Trophoblast cell (in vitro differentiated cells and primary cell): ENCODE measurements at regions not wholly inside any gene's neighbourhood (a gene's known extent, or its start where the extent isn't known, plus 50 kb on each side); places are given as distances from the start of the nearest gene placed in this dataset.

ENCODE experiments used
- DNase-seq, 2 donors: peaks; one replicate each; pipeline ENCODE4 v3.0.0-alpha.2; 2016
- H2AFZ ChIP-seq: 2 replicates; pipeline ENCODE4 v1.6.1; 2013; ENCODE audit warnings: low read length, moderate library complexity, mild to moderate bottlenecking; ENCODE audit not compliant: insufficient read depth, poor library complexity
- H2AK5ac ChIP-seq: 2 replicates; pipeline ENCODE4 v1.6.1; 2013; ENCODE audit warnings: mild to moderate bottlenecking, low read length
- H2BK120ac ChIP-seq: 2 replicates; pipeline ENCODE4 v1.6.1; 2013; ENCODE audit warnings: low read length, mild to moderate bottlenecking, moderate library complexity; ENCODE audit not compliant: insufficient read depth, poor library complexity
- H2BK12ac ChIP-seq: 2 replicates; pipeline ENCODE4 v1.6.1; 2013; ENCODE audit warnings: mild to moderate bottlenecking, low read length, moderate library complexity
- H2BK5ac ChIP-seq: 2 replicates; pipeline ENCODE4 v1.6.1; 2013; ENCODE audit warnings: low read length, low read depth, moderate library complexity, mild to moderate bottlenecking; ENCODE audit not compliant: poor library complexity
- H3K14ac ChIP-seq: 2 replicates; pipeline ENCODE4 v1.6.1; 2013; ENCODE audit warnings: mild to moderate bottlenecking, low read length
- H3K18ac ChIP-seq: 2 replicates; pipeline ENCODE4 v1.6.1; 2013; ENCODE audit warnings: mild to moderate bottlenecking, low read length
- H3K23ac ChIP-seq: 2 replicates; pipeline ENCODE4 v1.6.1; 2013; ENCODE audit warnings: low read length
- H3K27ac ChIP-seq: 2 replicates; pipeline ENCODE4 v1.5.1; 2013; ENCODE audit warnings: low read depth, mild to moderate bottlenecking, inconsistent platforms, low read length, moderate library complexity
- H3K27me3 ChIP-seq: 2 replicates; pipeline ENCODE4 v1.6.1; 2013; ENCODE audit warnings: inconsistent platforms, mild to moderate bottlenecking, low read length, moderate library complexity; ENCODE audit not compliant: insufficient read depth
- H3K36me3 ChIP-seq, 2 experiments: 1 replicate in 1 of 2; 2 replicates in 1 of 2; pipeline ENCODE4 v1.6.1; 2013; ENCODE audit warnings: low read length in 2 of 2, mild to moderate bottlenecking in 2 of 2, moderate library complexity in 1 of 2; ENCODE audit not compliant: insufficient read depth in 2 of 2, control insufficient read depth in 1 of 2
- H3K4ac ChIP-seq: 2 replicates; pipeline ENCODE4 v1.6.1; 2013; ENCODE audit warnings: low read depth, mild to moderate bottlenecking, low read length, moderate library complexity
- H3K4me1 ChIP-seq, 2 experiments: 1 replicate in 1 of 2; 2 replicates in 1 of 2; pipeline ENCODE4 v1.6.1; 2013; ENCODE audit warnings: low read length in 2 of 2, mild to moderate bottlenecking in 2 of 2, moderate library complexity in 1 of 2; ENCODE audit not compliant: insufficient read depth in 2 of 2, control insufficient read depth in 1 of 2
- H3K4me2 ChIP-seq: 2 replicates; pipeline ENCODE4 v1.6.1; 2013; ENCODE audit warnings: inconsistent platforms, mild to moderate bottlenecking, low read length, moderate library complexity
- H3K4me3 ChIP-seq: 2 replicates; pipeline ENCODE4 v1.5.1; 2013; ENCODE audit warnings: mild to moderate bottlenecking, low read depth, low read length, inconsistent platforms
- H3K79me1 ChIP-seq: one replicate; pipeline ENCODE4 v1.6.1; 2013; ENCODE audit warnings: low read length
- H3K79me2 ChIP-seq: 2 replicates; pipeline ENCODE4 v1.6.1; 2013; ENCODE audit warnings: low read length, mild to moderate bottlenecking; ENCODE audit not compliant: control insufficient read depth, insufficient read depth, poor library complexity
- H3K9ac ChIP-seq: 2 replicates; pipeline ENCODE4 v1.6.1; 2013; ENCODE audit warnings: mild to moderate bottlenecking, low read length
- H3K9me3 ChIP-seq: 2 replicates; pipeline ENCODE4 v1.6.1; 2013; ENCODE audit warnings: low read depth, mild to moderate bottlenecking, control low read depth, inconsistent platforms, low read length; ENCODE audit not compliant: insufficient read depth
- H4K12ac ChIP-seq: 2 replicates; pipeline ENCODE4 v1.6.1; 2013; ENCODE audit warnings: low read depth, mild to moderate bottlenecking, low read length, moderate library complexity
- H4K8ac ChIP-seq: 2 replicates; pipeline ENCODE4 v1.6.1; 2013; ENCODE audit warnings: low read depth, mild to moderate bottlenecking, low read length, moderate library complexity
- H4K91ac ChIP-seq: one replicate; pipeline ENCODE4 v1.6.1; 2013; ENCODE audit warnings: low read depth, mild to moderate bottlenecking, low read length, moderate library complexity
- WGBS: extraction: QIAGEN DNeasy Blood & Tissue Kit; methylation state at CpG from one replicate; pipeline ENCODE4 v1.1.7; 2013; ENCODE audit warnings: missing lambda C conversion rate; ENCODE audit not compliant: insufficient read length, insufficient coverage; ENCODE audit errors: extremely low coverage; 5-methylcytosine and 5-hydroxymethylcytosine counted together

DNA sequence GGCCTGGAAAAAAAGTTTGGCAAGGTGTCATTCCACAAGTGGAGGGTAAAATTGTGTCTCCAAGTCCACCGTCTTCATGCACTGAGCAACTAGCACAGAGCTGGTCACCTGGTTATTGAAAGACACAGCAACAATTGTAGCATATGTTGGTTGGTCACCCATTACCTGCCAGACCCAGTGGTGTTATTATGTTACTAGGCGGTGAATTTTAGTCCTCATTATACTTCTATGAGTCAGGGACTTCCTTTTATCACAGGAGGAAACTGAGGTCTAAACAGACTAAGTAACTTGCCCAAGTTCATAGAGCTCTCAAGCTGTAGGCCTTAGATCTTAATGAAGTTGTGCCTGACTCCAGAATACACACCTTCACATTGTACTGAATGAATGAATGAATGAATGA, 94.9 kb upstream of the VANGL1 start:
- Histone ChIP-seq H3K18ac (peak overlapping the region; percentile 44), H3K4me1 (peaks cover 9% of the 10 kb centered on the region in 2 experiments), H3K79me1 (peaks cover 12% of the 10 kb centered on the region), H2BK5ac (peak overlapping the region; percentile 89), H3K23ac (no peak overlapping the region), H4K91ac (peak overlapping the region; percentile 65), H3K4me2 (no peak overlapping the region), H3K9me3 (no peaks in the 10 kb centered on the region), H3K4me3 (no peak overlapping the region), H3K27me3 (no peaks in the 10 kb centered on the region), H3K14ac (peak overlapping the region; percentile 50), H4K12ac (no peak overlapping the region), H2BK12ac (peak overlapping the region; percentile 83), H3K36me3 (no peaks in the 10 kb centered on the region), H3K4ac (no peak overlapping the region), H2AFZ (no peak overlapping the region), H3K79me2 (peaks cover 4% of the 10 kb centered on the region), H4K8ac (no peak overlapping the region), H2AK5ac (peak overlapping the region; percentile 75), H2BK120ac (peak overlapping the region; percentile 3), H3K27ac (peak overlapping the region; percentile 87), H3K9ac (no peak overlapping the region)
- WGBS = no CpG with 5 or more reads among the region's 2 CpGs
- peak in 1 of 2 donors; percentile 4 for DNase-seq

DNA sequence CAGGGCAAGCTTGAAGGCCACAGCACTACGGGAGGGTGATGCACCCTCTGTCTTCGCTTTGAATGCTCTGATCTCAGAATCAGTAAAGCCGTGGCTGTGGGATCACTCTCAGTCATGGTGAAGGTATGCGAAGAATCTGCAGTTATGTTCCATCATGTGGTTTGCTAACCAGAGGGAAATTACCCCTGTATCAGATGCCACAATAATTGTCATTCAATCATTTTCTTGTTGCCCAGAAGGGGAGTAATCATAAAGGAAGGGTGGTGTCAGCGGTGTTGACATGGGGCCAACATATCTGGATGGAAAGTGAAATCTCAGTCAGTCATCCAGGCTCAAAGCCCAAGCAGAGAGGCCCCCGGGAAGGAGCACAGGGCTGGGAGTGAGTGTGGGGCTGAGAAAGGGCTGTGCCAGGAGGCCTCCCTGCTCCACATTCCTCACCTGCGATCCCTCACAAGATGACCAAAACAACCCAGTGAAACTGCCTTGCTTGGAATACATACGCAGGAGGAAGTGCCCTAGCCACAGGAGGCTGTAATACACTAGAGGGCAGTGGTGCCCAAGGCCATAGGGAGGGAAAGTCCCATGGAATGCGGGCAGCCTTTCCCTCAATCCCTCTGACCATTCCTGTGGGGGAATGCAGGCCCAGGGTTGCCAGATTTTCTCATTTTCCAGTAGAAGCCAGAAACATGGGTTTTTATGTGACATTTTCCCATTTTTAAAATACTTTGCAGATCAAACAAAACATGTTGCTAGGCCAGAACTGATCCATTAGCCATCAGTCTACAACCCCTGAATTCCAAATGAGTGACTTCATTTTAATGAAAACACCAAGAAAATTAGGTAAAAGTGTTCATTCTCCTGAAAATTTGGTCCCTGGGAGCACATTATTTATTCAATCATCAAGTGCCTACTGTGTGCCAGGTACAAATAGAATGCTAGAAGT, 95.7 kb upstream of the VANGL1 start:
- Histone ChIP-seq H3K79me1 (peaks cover 12% of the 10 kb centered on the region), H3K27ac (peak overlapping the region; percentile 87), H2BK12ac (no peak overlapping the region), H2AK5ac (no peak overlapping the region), H2BK5ac (peak overlapping the region; percentile 69), H4K91ac (peak overlapping the region; percentile 60), H3K4me2 (peak overlapping the region; percentile 35), H2AFZ (peak overlapping the region; percentile 12), H3K4me3 (no peak overlapping the region), H3K79me2 (peaks cover 4% of the 10 kb centered on the region), H2BK120ac (peak overlapping the region; percentile 84), H3K4me1 (peaks cover 9% of the 10 kb centered on the region in 2 experiments), H4K8ac (peak overlapping the region; percentile 44), H3K9ac (no peak overlapping the region), H3K14ac (peak overlapping the region; percentile 7), H3K23ac (no peak overlapping the region), H3K27me3 (no peaks in the 10 kb centered on the region), H3K36me3 (no peaks in the 10 kb centered on the region), H3K9me3 (no peaks in the 10 kb centered on the region), H4K12ac (no peak overlapping the region), H3K4ac (no peak overlapping the region), H3K18ac (peak overlapping the region; percentile 12)
- peak; percentile 94 to 98 for DNase-seq
- no CpG with 5 or more reads among the region's 9 CpGs for WGBS

DNA sequence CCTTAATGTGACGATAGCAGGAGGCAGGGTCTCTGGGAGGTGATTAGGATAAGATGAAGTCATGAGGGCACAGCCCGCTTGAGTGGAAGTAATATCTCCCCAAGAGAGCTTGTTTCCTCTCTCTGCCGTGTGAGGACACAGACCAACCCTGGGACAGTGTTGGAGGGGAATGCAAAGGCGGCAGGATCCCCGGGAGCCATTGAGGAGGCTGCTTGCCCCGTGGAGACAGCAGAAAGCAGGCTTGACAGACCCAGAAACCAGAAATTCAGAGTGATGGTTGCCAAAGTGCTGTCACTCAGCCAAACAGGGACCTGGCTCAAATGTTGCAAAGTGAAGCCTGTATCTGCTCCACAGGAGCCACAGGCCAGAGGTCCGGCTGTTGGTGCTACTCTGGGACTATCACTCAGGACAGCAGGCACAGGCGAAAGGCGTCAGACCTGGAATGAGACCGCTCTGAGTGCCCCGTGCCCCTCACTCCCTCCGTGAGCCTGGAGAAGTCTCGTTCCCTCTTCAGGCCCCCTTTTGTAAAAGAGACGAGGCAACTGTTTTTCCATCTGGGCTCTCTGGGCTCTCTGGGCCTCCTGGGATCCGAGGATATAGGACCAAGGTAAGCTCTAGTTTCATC, 96.6 kb upstream of the VANGL1 start:
- H2BK12ac ChIP-seq = peak overlapping the region; percentile 97
- no peak overlapping the region for H3K4me3 ChIP-seq
- H4K12ac ChIP-seq = peak overlapping the region; percentile 63
- H4K91ac ChIP-seq = peak overlapping the region; percentile 98
- no peak overlapping the region for H3K9ac ChIP-seq
- peak overlapping the region; percentile 87 for H3K27ac ChIP-seq
- peak overlapping the region; percentile 95 for H2BK5ac ChIP-seq
- no peaks in the 10 kb centered on the region for H3K36me3 ChIP-seq
- H3K27me3 ChIP-seq = no peaks in the 10 kb centered on the region
- H2BK120ac ChIP-seq = peak overlapping the region; percentile 97
- H4K8ac ChIP-seq = peak overlapping the region; percentile 86
- H3K79me1 ChIP-seq = peaks cover 12% of the 10 kb centered on the region
- H3K14ac ChIP-seq = peak overlapping the region; percentile 79
- no peaks in the 10 kb centered on the region for H3K9me3 ChIP-seq
- peak overlapping the region; percentile 77 for H3K4ac ChIP-seq
- H3K18ac ChIP-seq = peak overlapping the region; percentile 73
- peak overlapping the region; percentile 79 for H2AFZ ChIP-seq
- H3K79me2 ChIP-seq = peaks cover 4% of the 10 kb centered on the region
- H3K4me2 ChIP-seq = no peak overlapping the region
- DNase-seq = peak; percentile 1 to 35
- H3K23ac ChIP-seq = no peak overlapping the region
- peak overlapping the region; percentile 94 for H2AK5ac ChIP-seq
- peaks cover 9% of the 10 kb centered on the region in 2 experiments for H3K4me1 ChIP-seq
- WGBS = no CpG with 5 or more reads among the region's 15 CpGs

DNA sequence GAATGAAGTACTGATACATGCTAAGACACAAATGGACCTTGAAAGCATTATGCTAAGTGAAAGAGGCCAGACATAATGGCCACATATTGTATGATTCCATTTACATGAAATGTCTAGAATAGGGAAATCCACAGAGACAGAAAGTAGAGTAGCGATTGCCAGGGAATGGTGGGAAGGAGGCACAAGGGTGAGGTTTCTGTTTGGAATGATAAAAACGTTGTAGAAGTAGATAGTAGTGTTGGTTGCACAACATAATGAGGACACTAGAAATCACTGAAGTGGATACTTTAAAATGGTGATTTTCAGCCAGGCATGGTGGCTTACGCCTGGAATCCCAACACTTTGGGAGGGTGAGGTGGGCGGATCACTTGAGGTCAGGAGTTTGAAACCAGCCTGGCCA, 97.6 kb upstream of the VANGL1 start:
- Histone ChIP-seq H3K4me1 (peaks cover 9% of the 10 kb centered on the region in 2 experiments), H2AFZ (no peak overlapping the region), H3K36me3 (no peaks in the 10 kb centered on the region), H4K12ac (no peak overlapping the region), H3K27ac (no peak overlapping the region), H3K4ac (no peak overlapping the region), H2BK120ac (no peak overlapping the region), H2AK5ac (no peak overlapping the region), H3K9me3 (no peaks in the 10 kb centered on the region), H3K4me2 (no peak overlapping the region), H3K79me2 (peaks cover 4% of the 10 kb centered on the region), H3K23ac (no peak overlapping the region), H4K8ac (no peak overlapping the region), H3K14ac (no peak overlapping the region), H2BK5ac (no peak overlapping the region), H3K4me3 (no peak overlapping the region), H3K9ac (no peak overlapping the region), H3K27me3 (no peaks in the 10 kb centered on the region), H2BK12ac (no peak overlapping the region), H4K91ac (no peak overlapping the region), H3K18ac (no peak overlapping the region), H3K79me1 (peaks cover 12% of the 10 kb centered on the region)
- DNase-seq = peak; percentile 76 to 96
- 100% methylated on average over 1 of the region's 4 CpGs for WGBS
